ENCODE measurements at regions not wholly inside any gene's neighbourhood (a gene's known extent, or its start where the extent isn't known, plus 50 kb on each side); places are given as distances from the start of the nearest gene placed in this dataset.

DNA sequence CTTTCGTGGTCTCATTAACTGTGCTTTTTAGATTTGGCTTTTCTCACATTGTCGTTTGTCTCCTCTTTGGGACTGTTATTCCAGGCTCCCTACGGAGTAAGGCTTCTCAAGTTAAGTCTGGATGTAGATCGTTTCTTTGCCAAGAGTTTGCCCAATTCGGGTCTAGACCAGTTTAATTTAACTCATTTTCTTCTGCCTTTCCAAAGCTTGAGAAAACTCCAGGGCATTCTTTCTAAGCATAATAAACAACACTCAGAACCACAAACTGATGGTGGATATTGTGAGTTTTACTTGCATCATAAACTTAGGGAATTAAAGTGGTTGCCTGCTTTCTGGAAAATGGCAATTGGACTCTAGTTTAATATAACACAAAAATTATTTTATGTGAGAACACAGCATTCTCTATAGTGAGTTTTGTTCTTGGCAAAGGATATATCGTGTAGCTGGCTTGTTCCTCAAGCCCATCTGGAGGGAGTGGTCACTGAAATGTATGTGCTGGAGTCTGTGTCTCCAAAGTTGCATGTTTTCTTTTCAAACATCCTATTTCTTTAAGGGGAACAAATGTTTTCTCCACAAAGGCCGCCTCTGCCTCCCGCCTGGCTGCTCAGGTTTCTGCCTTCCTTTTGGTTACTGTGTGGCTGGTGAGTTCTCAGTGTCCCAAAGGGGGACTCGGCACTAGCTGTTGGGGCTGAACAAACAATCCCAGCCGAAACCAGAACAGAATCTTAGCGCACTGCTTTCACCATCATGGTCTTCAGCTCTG lies 211.3 kb upstream of the FBN2 start:
- TF ChIP-seq, protein P1, sequence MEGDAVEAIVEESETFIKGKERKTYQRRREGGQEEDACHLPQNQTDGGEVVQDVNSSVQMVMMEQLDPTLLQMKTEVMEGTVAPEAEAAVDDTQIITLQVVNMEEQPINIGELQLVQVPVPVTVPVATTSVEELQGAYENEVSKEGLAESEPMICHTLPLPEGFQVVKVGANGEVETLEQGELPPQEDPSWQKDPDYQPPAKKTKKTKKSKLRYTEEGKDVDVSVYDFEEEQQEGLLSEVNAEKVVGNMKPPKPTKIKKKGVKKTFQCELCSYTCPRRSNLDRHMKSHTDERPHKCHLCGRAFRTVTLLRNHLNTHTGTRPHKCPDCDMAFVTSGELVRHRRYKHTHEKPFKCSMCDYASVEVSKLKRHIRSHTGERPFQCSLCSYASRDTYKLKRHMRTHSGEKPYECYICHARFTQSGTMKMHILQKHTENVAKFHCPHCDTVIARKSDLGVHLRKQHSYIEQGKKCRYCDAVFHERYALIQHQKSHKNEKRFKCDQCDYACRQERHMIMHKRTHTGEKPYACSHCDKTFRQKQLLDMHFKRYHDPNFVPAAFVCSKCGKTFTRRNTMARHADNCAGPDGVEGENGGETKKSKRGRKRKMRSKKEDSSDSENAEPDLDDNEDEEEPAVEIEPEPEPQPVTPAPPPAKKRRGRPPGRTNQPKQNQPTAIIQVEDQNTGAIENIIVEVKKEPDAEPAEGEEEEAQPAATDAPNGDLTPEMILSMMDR (IDR thresholded peaks at IDR 0.05), result no peak
- TF ChIP-seq POLR2A (IDR thresholded peaks at IDR 0.05), result no peak
